HepG2 (cell line): ENCODE measurements at regions not wholly inside any gene's neighbourhood (a gene's known extent, or its start where the extent isn't known, plus 50 kb on each side); places are given as distances from the start of the nearest gene placed in this dataset.

Experiments used
- ASH2L ChIP-seq: fragments of 300-600, 200-600 bp; sonication (generic); IDR thresholded peaks from 2 replicates; pipeline ENCODE4 v1.7.0; 2017; ENCODE audit warnings: low read depth, mild to moderate bottlenecking, moderate library complexity, mixed read lengths, low read length; ENCODE audit not compliant: insufficient read length
- CCAR2 ChIP-seq: fragments of 200-400 bp; formaldehyde crosslinking; optimal IDR thresholded peaks from 2 replicates; pipeline ENCODE3; 2018; ENCODE audit warnings: low read depth, mild to moderate bottlenecking, low read length, moderate library complexity
- HNRNPUL1 ChIP-seq: fragments of 200-400 bp; formaldehyde crosslinking; IDR thresholded peaks from 2 replicates; pipeline ENCODE4 v1.6.1; 2017; ENCODE audit warnings: low read depth, mild to moderate bottlenecking, low read length, moderate library complexity
- KLF11 ChIP-seq: IDR thresholded peaks from 2 replicates; pipeline ENCODE4 v1.6.1; 2016; ENCODE audit warnings: missing compliant biosample characterization
- MYC ChIP-seq: sonication (generic); formaldehyde crosslinking; IDR thresholded peaks from 2 replicates; pipeline ENCODE4 v1.9.0; 2021; ENCODE audit warnings: missing genetic modification reagents, borderline replicate concordance
- NFKB2 ChIP-seq: sonication (generic); formaldehyde crosslinking; IDR thresholded peaks from 2 replicates; pipeline ENCODE4 v1.4.0; 2020; ENCODE audit warnings: missing genetic modification reagents, borderline replicate concordance
- PBX3 ChIP-seq: sonication (generic); formaldehyde crosslinking; IDR thresholded peaks from 2 replicates; pipeline ENCODE4 v1.8.1; 2023; ENCODE audit warnings: missing genetic modification reagents, inconsistent platforms, borderline replicate concordance
- TF ChIP-seq, protein P1 (sequence below): sonication (generic); formaldehyde crosslinking; IDR thresholded peaks from 2 replicates; pipeline ENCODE4 v1.4.0; 2020; ENCODE audit warnings: mild to moderate bottlenecking, missing genetic modification reagents
- TF ChIP-seq, protein P2 (sequence below): IDR thresholded peaks from 2 replicates; pipeline ENCODE4 v1.6.1; 2016; ENCODE audit warnings: low read depth, missing genetic modification reagents, missing compliant biosample characterization

DNA sequence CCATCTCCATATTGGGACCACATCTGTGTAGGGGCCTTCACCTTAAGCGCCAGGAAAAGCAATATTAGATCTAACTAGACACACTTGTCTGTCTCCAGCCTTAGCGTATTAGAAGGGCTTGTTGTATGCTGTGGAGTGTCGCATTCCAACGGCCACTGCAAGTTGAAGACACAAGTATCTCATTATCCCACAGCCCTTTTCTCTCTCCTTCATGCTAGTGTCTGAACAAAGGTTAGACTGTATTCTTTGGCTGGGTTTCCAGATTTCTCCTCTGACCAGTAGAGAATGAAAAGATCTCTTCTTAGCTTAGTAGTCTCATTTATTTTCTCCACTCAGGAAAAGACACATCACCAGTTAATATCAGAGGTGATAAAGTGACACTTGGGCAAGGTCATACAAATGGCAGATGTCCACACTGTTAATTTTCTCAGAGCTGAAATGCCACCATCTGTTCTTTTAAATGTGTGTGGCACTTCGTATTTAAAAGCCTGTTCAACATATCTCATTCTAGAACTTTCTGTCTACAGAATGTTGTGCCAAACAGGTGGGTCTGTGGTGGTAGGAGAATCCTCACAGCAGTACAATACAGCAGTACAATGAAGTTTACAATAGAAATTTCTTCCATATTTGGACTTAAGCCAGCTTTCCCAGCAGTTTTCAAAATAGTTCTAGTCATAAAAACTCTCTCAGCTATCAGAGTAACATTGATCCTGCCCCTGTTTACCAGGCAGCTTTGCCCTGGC lies 94.0 kb upstream of the ITGA6 start (continued):
- no peak for TF ChIP-seq MYC (CRISPR knock-in tag)
- TF ChIP-seq, protein P1, sequence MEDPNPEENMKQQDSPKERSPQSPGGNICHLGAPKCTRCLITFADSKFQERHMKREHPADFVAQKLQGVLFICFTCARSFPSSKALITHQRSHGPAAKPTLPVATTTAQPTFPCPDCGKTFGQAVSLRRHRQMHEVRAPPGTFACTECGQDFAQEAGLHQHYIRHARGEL (CRISPR knock-in tag): no peak
- TF ChIP-seq ASH2L: no peak
- TF ChIP-seq KLF11: no peak
- no peak for TF ChIP-seq PBX3 (CRISPR knock-in tag)
- TF ChIP-seq, protein P2, sequence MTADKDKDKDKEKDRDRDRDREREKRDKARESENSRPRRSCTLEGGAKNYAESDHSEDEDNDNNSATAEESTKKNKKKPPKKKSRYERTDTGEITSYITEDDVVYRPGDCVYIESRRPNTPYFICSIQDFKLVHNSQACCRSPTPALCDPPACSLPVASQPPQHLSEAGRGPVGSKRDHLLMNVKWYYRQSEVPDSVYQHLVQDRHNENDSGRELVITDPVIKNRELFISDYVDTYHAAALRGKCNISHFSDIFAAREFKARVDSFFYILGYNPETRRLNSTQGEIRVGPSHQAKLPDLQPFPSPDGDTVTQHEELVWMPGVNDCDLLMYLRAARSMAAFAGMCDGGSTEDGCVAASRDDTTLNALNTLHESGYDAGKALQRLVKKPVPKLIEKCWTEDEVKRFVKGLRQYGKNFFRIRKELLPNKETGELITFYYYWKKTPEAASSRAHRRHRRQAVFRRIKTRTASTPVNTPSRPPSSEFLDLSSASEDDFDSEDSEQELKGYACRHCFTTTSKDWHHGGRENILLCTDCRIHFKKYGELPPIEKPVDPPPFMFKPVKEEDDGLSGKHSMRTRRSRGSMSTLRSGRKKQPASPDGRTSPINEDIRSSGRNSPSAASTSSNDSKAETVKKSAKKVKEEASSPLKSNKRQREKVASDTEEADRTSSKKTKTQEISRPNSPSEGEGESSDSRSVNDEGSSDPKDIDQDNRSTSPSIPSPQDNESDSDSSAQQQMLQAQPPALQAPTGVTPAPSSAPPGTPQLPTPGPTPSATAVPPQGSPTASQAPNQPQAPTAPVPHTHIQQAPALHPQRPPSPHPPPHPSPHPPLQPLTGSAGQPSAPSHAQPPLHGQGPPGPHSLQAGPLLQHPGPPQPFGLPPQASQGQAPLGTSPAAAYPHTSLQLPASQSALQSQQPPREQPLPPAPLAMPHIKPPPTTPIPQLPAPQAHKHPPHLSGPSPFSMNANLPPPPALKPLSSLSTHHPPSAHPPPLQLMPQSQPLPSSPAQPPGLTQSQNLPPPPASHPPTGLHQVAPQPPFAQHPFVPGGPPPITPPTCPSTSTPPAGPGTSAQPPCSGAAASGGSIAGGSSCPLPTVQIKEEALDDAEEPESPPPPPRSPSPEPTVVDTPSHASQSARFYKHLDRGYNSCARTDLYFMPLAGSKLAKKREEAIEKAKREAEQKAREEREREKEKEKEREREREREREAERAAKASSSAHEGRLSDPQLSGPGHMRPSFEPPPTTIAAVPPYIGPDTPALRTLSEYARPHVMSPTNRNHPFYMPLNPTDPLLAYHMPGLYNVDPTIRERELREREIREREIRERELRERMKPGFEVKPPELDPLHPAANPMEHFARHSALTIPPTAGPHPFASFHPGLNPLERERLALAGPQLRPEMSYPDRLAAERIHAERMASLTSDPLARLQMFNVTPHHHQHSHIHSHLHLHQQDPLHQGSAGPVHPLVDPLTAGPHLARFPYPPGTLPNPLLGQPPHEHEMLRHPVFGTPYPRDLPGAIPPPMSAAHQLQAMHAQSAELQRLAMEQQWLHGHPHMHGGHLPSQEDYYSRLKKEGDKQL (CRISPR knock-in tag): no peak
- no peak for TF ChIP-seq NFKB2 (CRISPR knock-in tag)
- TF ChIP-seq CCAR2: no peak
- TF ChIP-seq HNRNPUL1: no peak
